Stomach (tissue), 4 donors: ENCODE measurements at regions not wholly inside any gene's neighbourhood (a gene's known extent, or its start where the extent isn't known, plus 50 kb on each side); places are given as distances from the start of the nearest gene placed in this dataset.

Source experiments
- EP300 ChIP-seq: sonication (generic); formaldehyde crosslinking; IDR thresholded peaks from one replicate; pipeline ENCODE4 v1.6.1; 2017; ENCODE audit warnings: antibody characterized with exemption
- POLR2A ChIP-seq, 4 donors: fragments of 450-650 bp; IDR thresholded peaks; one replicate each; pipeline ENCODE4 v1.6.1; 2016; ENCODE audit warnings: antibody characterized with exemption in 4 of 4, control low read depth in 2 of 4, mild to moderate bottlenecking in 1 of 4, moderate library complexity in 1 of 4
- POLR2AphosphoS5 ChIP-seq, 3 donors: sonication (generic); formaldehyde crosslinking; IDR thresholded peaks; one replicate each; pipeline ENCODE4 v1.6.1; 2016; ENCODE audit warnings: antibody characterized with exemption in 3 of 3
- TF ChIP-seq, protein P1 (sequence below), 7 experiments: fragments of 450-650 bp in 4 of 7; fragments of 200-600 bp in 3 of 7; sonication (generic) in 3 of 7; IDR thresholded peaks; one replicate each; pipeline ENCODE4 v1.5.1; 2016 to 2019; ENCODE audit warnings: antibody characterized with exemption in 7 of 7, control low read depth in 2 of 7, mild to moderate bottlenecking in 1 of 7

DNA sequence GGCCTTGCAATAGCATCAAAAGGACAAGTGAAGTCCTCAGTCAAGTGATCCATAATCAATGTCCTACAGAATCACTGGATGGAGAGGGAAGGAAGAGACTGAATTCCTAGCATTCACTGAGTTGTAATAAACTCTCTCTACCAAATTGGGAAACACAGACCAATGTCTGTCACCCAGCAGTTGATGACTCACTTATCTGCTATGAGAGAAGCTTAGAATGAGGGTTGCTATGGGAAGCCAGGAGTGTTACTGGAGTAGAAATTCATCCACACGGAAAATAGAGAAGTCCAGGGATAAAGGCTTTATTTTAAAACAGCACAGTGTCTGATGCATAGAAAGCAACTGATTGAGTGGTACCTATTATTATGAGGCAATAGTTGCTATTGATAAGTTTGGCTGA, 407.4 kb downstream of the BRINP1 start:
- TF ChIP-seq POLR2A (IDR thresholded peaks at IDR 0.05): no peak
- TF ChIP-seq, protein P1, sequence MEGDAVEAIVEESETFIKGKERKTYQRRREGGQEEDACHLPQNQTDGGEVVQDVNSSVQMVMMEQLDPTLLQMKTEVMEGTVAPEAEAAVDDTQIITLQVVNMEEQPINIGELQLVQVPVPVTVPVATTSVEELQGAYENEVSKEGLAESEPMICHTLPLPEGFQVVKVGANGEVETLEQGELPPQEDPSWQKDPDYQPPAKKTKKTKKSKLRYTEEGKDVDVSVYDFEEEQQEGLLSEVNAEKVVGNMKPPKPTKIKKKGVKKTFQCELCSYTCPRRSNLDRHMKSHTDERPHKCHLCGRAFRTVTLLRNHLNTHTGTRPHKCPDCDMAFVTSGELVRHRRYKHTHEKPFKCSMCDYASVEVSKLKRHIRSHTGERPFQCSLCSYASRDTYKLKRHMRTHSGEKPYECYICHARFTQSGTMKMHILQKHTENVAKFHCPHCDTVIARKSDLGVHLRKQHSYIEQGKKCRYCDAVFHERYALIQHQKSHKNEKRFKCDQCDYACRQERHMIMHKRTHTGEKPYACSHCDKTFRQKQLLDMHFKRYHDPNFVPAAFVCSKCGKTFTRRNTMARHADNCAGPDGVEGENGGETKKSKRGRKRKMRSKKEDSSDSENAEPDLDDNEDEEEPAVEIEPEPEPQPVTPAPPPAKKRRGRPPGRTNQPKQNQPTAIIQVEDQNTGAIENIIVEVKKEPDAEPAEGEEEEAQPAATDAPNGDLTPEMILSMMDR (IDR thresholded peaks at IDR 0.05): no peak
- TF ChIP-seq POLR2AphosphoS5 (IDR thresholded peaks at IDR 0.05): no peak
- no peak for TF ChIP-seq EP300
